NT2/D1 (cell line): ENCODE measurements at regions not wholly inside any gene's neighbourhood (a gene's known extent, or its start where the extent isn't known, plus 50 kb on each side); places are given as distances from the start of the nearest gene placed in this dataset.

Source experiments
- DNase-seq: peaks from one replicate; pipeline ENCODE4 v3.0.0-alpha.2; 2011; ENCODE audit warnings: low read depth, low spot score
- H3K27me3 ChIP-seq: 2 replicates; pipeline ENCODE4 v1.6.0; 2011; ENCODE audit warnings: mild to moderate bottlenecking; ENCODE audit not compliant: insufficient read length, insufficient read depth
- H3K36me3 ChIP-seq: 2 replicates; pipeline ENCODE4 v1.6.1; 2011; ENCODE audit warnings: mild to moderate bottlenecking, low read length, mixed read lengths; ENCODE audit not compliant: insufficient read depth, insufficient read length
- H3K4me1 ChIP-seq: 2 replicates; pipeline ENCODE4 v1.5.1; 2011; ENCODE audit not compliant: insufficient read depth, insufficient read length
- H3K4me3 ChIP-seq: 2 replicates; pipeline ENCODE4 v1.5.1; 2011; ENCODE audit warnings: low read depth; ENCODE audit not compliant: insufficient read length
- H3K9ac ChIP-seq: 2 replicates; pipeline ENCODE4 v1.6.0; 2011; ENCODE audit warnings: low read depth; ENCODE audit not compliant: insufficient read length
- H3K9me3 ChIP-seq: 2 replicates; pipeline ENCODE4 v1.5.1; 2011; ENCODE audit warnings: mild to moderate bottlenecking, low read length; ENCODE audit not compliant: insufficient read depth
- SUZ12 ChIP-seq: IDR thresholded peaks from 2 replicates; pipeline ENCODE4 v1.6.1; 2011; ENCODE audit not compliant: insufficient read length, insufficient read depth; ENCODE audit errors: extremely low read depth
- YY1 ChIP-seq: IDR thresholded peaks from 2 replicates; pipeline ENCODE4 v1.6.1; 2011; ENCODE audit not compliant: insufficient read length, insufficient read depth
- ZNF274 ChIP-seq: IDR thresholded peaks from 2 replicates; pipeline ENCODE4 v1.6.1; 2011; ENCODE audit warnings: mild to moderate bottlenecking, low read depth, low read length

DNA sequence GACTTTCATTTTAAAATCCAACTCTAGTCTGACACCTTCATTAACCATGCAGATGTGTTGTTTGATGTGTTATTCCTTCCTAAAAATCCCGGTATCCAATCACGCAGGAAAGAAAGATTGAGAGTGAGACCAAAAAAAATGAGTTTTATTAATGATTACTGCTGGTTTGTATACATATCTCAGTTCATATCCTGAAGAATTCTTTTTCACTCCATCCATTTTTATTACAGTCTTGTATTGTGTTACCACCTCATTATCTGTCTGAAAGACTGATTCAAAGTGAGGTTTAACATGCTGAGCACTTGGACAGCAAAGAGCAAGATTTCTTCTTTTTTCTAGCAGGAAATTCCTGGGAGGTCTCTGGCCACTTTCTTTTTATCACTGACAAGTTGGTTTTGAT, 268.3 kb downstream of the CDH11 start:
- Histone ChIP-seq H3K9ac (no peak overlapping the region), H3K27me3 (no peaks in the 10 kb centered on the region), H3K4me1 (no peaks in the 10 kb centered on the region), H3K9me3 (no peaks in the 10 kb centered on the region), H3K36me3 (no peaks in the 10 kb centered on the region), H3K4me3 (no peak overlapping the region)
- TF ChIP-seq YY1 (no peak), SUZ12 (no peak), ZNF274 (no peak)
- DNase-seq, result no peak

DNA sequence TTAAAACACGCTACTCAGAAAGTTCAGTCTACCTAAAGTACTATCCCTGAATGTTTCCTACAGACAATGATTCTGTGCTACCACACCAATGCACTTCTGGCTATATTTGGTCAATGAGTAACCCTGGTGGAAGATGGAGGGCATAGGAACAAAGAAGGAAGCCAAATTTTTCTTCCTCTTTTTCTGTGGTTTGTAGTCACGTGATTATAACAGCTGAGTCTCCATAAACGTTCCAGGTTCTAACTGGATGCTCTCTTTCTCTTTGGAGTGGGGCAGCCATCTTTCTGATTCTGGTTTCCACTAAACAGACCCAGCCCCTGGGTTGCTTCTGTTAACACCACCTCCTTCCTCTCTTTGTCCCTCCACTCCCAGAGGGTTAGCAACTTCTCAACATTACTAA, 274.9 kb downstream of the CDH11 start:
- no peaks in the 10 kb centered on the region for H3K9me3 ChIP-seq
- no peaks in the 10 kb centered on the region for H3K27me3 ChIP-seq
- no peak overlapping the region for H3K9ac ChIP-seq
- no peak for DNase-seq
- H3K4me1 ChIP-seq, result no peaks in the 10 kb centered on the region
- TF ChIP-seq YY1, result no peak
- no peak for TF ChIP-seq ZNF274
- H3K36me3 ChIP-seq, result no peaks in the 10 kb centered on the region
- no peak overlapping the region for H3K4me3 ChIP-seq

GRCh38 chr16:64845071-64845470, 276.8 kb downstream of the CDH11 start:
- Histone ChIP-seq H3K4me1 (no peaks in the 10 kb centered on the region), H3K36me3 (no peaks in the 10 kb centered on the region), H3K9me3 (no peaks in the 10 kb centered on the region), H3K4me3 (no peak overlapping the region), H3K27me3 (no peaks in the 10 kb centered on the region), H3K9ac (no peak overlapping the region)
- no peak for DNase-seq
- TF ChIP-seq YY1 (no peak), ZNF274 (no peak), SUZ12 (no peak)

DNA sequence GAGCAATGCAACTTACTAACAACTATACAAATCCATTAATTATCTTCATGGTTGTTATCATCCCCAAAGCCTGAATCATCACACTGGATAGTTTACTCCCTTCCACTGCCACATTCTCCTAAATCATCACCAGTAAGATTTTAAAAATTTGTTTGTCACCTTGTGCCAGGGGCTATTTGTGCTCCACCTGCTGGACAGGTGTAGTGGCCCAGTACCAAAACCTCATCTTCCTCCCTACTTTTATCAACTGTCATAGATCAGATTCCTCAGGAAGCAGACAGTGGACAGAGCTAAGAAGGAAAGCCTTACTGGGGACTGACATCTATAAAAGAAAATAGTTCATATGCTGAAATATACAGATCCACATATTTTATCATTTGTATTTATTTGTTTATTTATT, 280.4 kb downstream of the CDH11 start:
- Histone ChIP-seq H3K9ac (no peak overlapping the region), H3K4me1 (no peaks in the 10 kb centered on the region), H3K36me3 (no peaks in the 10 kb centered on the region), H3K4me3 (no peak overlapping the region), H3K27me3 (no peaks in the 10 kb centered on the region), H3K9me3 (no peaks in the 10 kb centered on the region)
- no peak for DNase-seq
- TF ChIP-seq SUZ12 (no peak), YY1 (no peak), ZNF274 (no peak)

GRCh38 chr16:64841071-64841470, 280.8 kb downstream of the CDH11 start:
- no peaks in the 10 kb centered on the region for H3K4me1 ChIP-seq
- no peaks in the 10 kb centered on the region for H3K9me3 ChIP-seq
- DNase-seq, result no peak
- H3K9ac ChIP-seq, result no peak overlapping the region
- H3K4me3 ChIP-seq, result no peak overlapping the region
- H3K36me3 ChIP-seq, result no peaks in the 10 kb centered on the region
- no peak for TF ChIP-seq SUZ12
- TF ChIP-seq YY1, result no peak
- TF ChIP-seq ZNF274, result no peak
- H3K27me3 ChIP-seq, result no peaks in the 10 kb centered on the region

GRCh38 chr16:64830653-64831052, 291.2 kb downstream of the CDH11 start:
- no peak for TF ChIP-seq ZNF274
- H3K4me1 ChIP-seq, result no peaks in the 10 kb centered on the region
- no peak overlapping the region for H3K4me3 ChIP-seq
- no peak overlapping the region for H3K9ac ChIP-seq
- no peak for DNase-seq
- peaks cover 15% of the 10 kb centered on the region; the same call in 1 of the 2 replicates for H3K9me3 ChIP-seq
- H3K27me3 ChIP-seq, result no peaks in the 10 kb centered on the region
- no peaks in the 10 kb centered on the region for H3K36me3 ChIP-seq

GRCh38 chr16:64829678-64830077, 292.2 kb downstream of the CDH11 start:
- no peak overlapping the region for H3K4me3 ChIP-seq
- TF ChIP-seq YY1 (no peak), SUZ12 (no peak), ZNF274 (no peak)
- DNase-seq, result no peak

DNA sequence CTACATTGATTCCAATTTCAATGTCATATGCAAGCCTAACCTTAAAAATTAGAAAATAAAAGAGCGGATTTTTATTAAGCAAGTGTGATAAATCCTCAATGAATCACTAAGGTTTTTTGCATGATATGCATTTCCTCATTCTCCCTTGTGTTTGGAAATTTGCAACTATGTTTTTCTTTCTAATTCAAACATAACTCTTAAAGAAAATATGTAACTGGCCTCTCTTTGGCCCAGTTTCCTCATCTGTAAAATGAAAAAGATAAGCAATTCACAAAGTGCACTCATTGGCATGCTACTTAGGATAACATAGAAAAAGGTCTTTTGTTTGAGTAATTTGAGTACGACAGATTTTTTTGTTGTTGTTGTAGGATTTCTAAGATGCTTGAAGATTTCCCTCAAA, 295.5 kb downstream of the CDH11 start:
- TF ChIP-seq YY1 (no peak), SUZ12 (no peak), ZNF274 (no peak)
- no peaks in the 10 kb centered on the region for H3K9me3 ChIP-seq
- H3K27me3 ChIP-seq, result no peaks in the 10 kb centered on the region
- no peak overlapping the region for H3K4me3 ChIP-seq
- H3K36me3 ChIP-seq, result no peaks in the 10 kb centered on the region
- H3K4me1 ChIP-seq, result no peaks in the 10 kb centered on the region
- no peak overlapping the region for H3K9ac ChIP-seq
- no peak for DNase-seq

More at GRCh38 chr16:64829678-64830077, 292.2 kb downstream of the CDH11 start:
- H3K9me3 ChIP-seq, result peaks cover 15% of the 10 kb centered on the region; the same call in 1 of the 2 replicates
- H3K36me3 ChIP-seq, result no peaks in the 10 kb centered on the region
- H3K4me1 ChIP-seq, result no peaks in the 10 kb centered on the region
- no peaks in the 10 kb centered on the region for H3K27me3 ChIP-seq
- H3K9ac ChIP-seq, result no peak overlapping the region
